RWPE2 (cell line): ENCODE measurements at regions not wholly inside any gene's neighbourhood (a gene's known extent, or its start where the extent isn't known, plus 50 kb on each side); places are given as distances from the start of the nearest gene placed in this dataset.

Experiments used
- ATAC-seq: fragments of 200-7000 bp; cut with Tn5 transposase; 3 replicates; pipeline ENCODE4 v1.9.1; 2021; ENCODE audit warnings: low read depth
- DNase-seq: peaks from one replicate; pipeline ENCODE4 v3.0.0-alpha.2; 2020; ENCODE audit warnings: low spot score
- H3K27ac ChIP-seq: fragments of 450-650 bp; 2 replicates; pipeline ENCODE4 v1.5.1; 2017; ENCODE audit warnings: mild to moderate bottlenecking; ENCODE audit not compliant: poor library complexity, severe bottlenecking
- H3K27me3 ChIP-seq: fragments of 250-450 bp; sonication (Bioruptor Pico); 2 replicates; pipeline ENCODE4 v1.5.1; 2021; ENCODE audit warnings: mild to moderate bottlenecking, moderate library complexity; ENCODE audit not compliant: insufficient read depth, poor library complexity, severe bottlenecking
- H3K36me3 ChIP-seq: fragments of 250-450 bp; sonication (Bioruptor Pico); 2 replicates; pipeline ENCODE4 v1.5.1; 2020; ENCODE audit warnings: low read depth, mild to moderate bottlenecking, moderate library complexity
- H3K4me1 ChIP-seq: fragments of 250-450 bp; sonication (Bioruptor Pico); 2 replicates; pipeline ENCODE4 v1.5.1; 2021; ENCODE audit warnings: mild to moderate bottlenecking, moderate library complexity; ENCODE audit not compliant: insufficient read depth, poor library complexity, severe bottlenecking
- H3K4me3 ChIP-seq: fragments of 250-450 bp; sonication (Bioruptor Pico); 2 replicates; pipeline ENCODE4 v1.5.1; 2021; ENCODE audit warnings: mild to moderate bottlenecking, moderate library complexity; ENCODE audit not compliant: severe bottlenecking
- H3K9me3 ChIP-seq: fragments of 250-450 bp; sonication (Bioruptor Pico); 2 replicates; pipeline ENCODE4 v1.5.1; 2021; ENCODE audit warnings: mild to moderate bottlenecking, moderate library complexity; ENCODE audit not compliant: severe bottlenecking
- TF ChIP-seq, protein P1 (sequence below): fragments of 450-650 bp; IDR thresholded peaks from one replicate; pipeline ENCODE4 v1.5.1; 2017; ENCODE audit warnings: mild to moderate bottlenecking, moderate library complexity; ENCODE audit not compliant: poor library complexity, severe bottlenecking

DNA sequence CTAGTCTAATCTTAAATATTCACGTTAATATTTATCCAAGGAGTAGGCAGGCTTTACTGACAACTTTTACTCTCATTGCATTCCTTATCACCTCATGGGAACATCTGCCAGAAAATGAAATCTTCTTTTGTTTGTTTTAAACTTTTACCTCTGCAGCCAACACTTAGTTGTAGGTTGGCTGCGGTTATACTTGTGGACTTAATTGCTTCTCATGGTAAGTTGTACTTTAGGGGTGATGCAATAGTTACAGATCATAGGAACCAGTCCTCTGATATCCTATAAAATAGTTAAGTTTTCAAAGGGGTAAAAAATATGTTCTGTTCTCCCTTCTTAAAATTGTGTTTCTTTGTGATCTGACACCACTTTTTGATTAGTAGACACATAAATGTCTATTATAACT, 321.9 kb downstream of the ZPLD1 start:
- no peaks in the 10 kb centered on the region for H3K4me1 ChIP-seq
- H3K27ac ChIP-seq: no peak overlapping the region
- TF ChIP-seq, protein P1, sequence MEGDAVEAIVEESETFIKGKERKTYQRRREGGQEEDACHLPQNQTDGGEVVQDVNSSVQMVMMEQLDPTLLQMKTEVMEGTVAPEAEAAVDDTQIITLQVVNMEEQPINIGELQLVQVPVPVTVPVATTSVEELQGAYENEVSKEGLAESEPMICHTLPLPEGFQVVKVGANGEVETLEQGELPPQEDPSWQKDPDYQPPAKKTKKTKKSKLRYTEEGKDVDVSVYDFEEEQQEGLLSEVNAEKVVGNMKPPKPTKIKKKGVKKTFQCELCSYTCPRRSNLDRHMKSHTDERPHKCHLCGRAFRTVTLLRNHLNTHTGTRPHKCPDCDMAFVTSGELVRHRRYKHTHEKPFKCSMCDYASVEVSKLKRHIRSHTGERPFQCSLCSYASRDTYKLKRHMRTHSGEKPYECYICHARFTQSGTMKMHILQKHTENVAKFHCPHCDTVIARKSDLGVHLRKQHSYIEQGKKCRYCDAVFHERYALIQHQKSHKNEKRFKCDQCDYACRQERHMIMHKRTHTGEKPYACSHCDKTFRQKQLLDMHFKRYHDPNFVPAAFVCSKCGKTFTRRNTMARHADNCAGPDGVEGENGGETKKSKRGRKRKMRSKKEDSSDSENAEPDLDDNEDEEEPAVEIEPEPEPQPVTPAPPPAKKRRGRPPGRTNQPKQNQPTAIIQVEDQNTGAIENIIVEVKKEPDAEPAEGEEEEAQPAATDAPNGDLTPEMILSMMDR: no peak
- no peak for DNase-seq
- H3K9me3 ChIP-seq: no peaks in the 10 kb centered on the region
- H3K36me3 ChIP-seq: no peaks in the 10 kb centered on the region
- no peak for ATAC-seq
- peaks cover 9% of the 10 kb centered on the region for H3K27me3 ChIP-seq
- no peak overlapping the region for H3K4me3 ChIP-seq

DNA sequence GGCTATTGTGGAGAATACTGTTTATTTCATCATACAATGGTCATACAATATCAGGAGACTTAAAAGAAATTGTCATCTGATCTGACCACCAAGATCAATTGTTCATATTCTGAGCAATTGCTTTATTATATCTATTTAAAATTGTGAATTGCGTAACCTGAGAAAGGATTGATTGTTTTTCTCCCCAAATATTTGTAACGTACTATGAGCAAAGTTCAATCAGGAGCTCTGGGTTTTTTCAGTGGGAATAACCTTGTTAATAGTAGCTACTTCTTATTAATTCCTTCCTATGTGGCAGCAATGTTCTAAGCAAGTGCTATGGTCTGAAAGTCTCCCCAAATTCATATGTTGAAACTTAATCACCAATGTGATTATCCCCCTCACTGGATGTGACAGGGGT, 323.1 kb downstream of the ZPLD1 start:
- ATAC-seq: no peak
- H3K27ac ChIP-seq: no peak overlapping the region
- TF ChIP-seq, protein P1: no peak
- H3K27me3 ChIP-seq: peaks cover 6% of the 10 kb centered on the region
- H3K9me3 ChIP-seq: no peaks in the 10 kb centered on the region
- H3K4me3 ChIP-seq: no peak overlapping the region
- no peak for DNase-seq
- H3K36me3 ChIP-seq: no peaks in the 10 kb centered on the region
- H3K4me1 ChIP-seq: no peaks in the 10 kb centered on the region

DNA sequence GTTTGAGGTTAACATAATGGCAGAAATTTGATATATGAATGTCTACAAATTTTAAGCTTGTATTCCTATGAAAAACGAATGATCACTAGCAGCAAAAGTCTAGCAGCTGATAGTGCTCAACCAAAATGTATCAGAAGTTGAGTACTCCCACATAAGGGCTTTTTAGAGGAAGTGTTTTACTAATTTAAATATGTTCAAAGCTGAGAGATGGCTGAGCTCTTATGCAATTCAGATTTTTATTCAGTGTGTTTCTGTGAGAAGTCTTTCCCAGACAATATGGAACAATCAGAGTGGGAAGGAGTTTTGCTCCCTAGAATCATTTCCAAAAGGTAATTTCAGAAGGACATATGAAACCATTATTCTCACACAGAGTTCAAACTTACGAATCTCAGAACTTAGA, 327.0 kb downstream of the ZPLD1 start:
- ATAC-seq (no peak), DNase-seq (no peak)
- Histone ChIP-seq H3K4me1 (no peaks in the 10 kb centered on the region), H3K27ac (no peak overlapping the region), H3K36me3 (no peaks in the 10 kb centered on the region), H3K4me3 (no peak overlapping the region), H3K27me3 (peaks cover 5% of the 10 kb centered on the region), H3K9me3 (no peaks in the 10 kb centered on the region)
- TF ChIP-seq, protein P1: no peak

DNA sequence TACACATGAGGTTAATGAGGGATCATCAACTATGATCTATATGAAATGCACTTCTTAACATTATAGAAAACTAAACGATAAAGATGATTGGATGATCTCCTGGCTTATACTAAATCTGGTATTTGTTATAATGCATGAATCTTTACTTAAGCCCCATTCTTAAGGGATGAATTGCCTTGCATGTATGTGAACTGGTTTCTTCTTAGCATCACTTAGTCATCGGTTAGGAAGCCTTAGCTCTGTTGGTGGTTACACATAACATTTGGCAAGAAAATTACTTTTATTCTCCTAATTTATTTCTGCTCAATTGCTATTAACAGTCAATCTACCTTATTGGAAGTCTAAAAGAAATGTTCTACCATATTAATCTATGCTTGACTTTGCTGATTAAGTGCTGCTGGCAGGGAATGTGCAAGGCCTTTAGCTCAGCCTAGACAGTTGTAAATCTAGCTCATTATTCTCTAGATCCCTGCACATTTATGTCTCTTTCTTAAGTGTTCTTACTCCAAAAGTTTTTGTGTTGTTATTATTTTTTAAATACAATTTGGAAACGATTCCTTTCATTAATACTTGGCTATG, 356.0 kb downstream of the ZPLD1 start:
- Histone ChIP-seq H3K4me3 (no peak overlapping the region), H3K27ac (no peak overlapping the region), H3K27me3 (no peaks in the 10 kb centered on the region), H3K9me3 (no peaks in the 10 kb centered on the region), H3K4me1 (no peaks in the 10 kb centered on the region), H3K36me3 (no peaks in the 10 kb centered on the region)
- no peak for DNase-seq
- TF ChIP-seq, protein P1: no peak
- no peak for ATAC-seq
